GM12891 (cell line): ENCODE measurements at regions not wholly inside any gene's neighbourhood (a gene's known extent, or its start where the extent isn't known, plus 50 kb on each side); places are given as distances from the start of the nearest gene placed in this dataset.

Experiments
- DNase-seq: peaks from one replicate; pipeline ENCODE4 v3.0.0; 2011; ENCODE audit warnings: low spot score; ENCODE audit not compliant: insufficient read length
- FAIRE-seq: peaks from 2 replicates; lab custom pipeline; 2011; peaks lifted over from hg19 to GRCh38; lab: Jason Lieb, UNC
- PAX5 ChIP-seq: IDR thresholded peaks from 2 replicates; pipeline ENCODE4 v1.6.1; 2011; ENCODE audit warnings: low read length, moderate library complexity, mild to moderate bottlenecking; ENCODE audit not compliant: insufficient read depth, severe bottlenecking
- POLR2A ChIP-seq: IDR thresholded peaks from 2 replicates; pipeline ENCODE4 v1.6.1; 2011; ENCODE audit warnings: low read depth, low read length, control low read depth
- POLR2AphosphoS5 ChIP-seq: IDR thresholded peaks from 2 replicates; pipeline ENCODE4 v1.6.1; 2011; ENCODE audit warnings: low read depth, low read length, control low read depth
- POU2F2 ChIP-seq: IDR thresholded peaks from 2 replicates; pipeline ENCODE4 v1.6.1; 2011; ENCODE audit warnings: low read depth, mild to moderate bottlenecking, control low read depth, low read length, moderate library complexity
- SPI1 ChIP-seq: IDR thresholded peaks from 2 replicates; pipeline ENCODE4 v1.6.1; 2011; ENCODE audit warnings: low read depth, low read length, control low read depth
- TAF1 ChIP-seq: IDR thresholded peaks from 2 replicates; pipeline ENCODE4 v1.6.1; 2011; ENCODE audit warnings: low read depth, low read length, control low read depth

DNA sequence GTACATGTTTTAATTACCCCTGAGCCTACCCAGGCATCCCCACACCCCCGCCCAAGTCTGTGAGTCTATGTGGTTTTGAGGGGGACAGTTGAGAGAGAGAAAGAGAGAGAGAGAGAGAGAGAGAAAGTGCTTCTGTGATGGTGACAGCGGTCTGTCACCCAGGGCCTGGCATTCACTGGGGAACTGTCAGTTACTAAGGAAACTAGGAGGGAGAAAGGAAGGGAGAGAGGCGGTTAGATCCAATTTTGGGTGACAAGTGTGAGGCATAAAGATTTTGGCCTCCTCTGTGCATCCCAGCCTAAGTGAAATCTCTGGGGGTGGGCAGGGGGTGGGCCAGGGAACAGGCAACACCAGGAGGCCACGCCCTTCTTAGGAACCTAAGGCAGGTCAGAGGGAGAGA lies 498.3 kb downstream of the BUD13 start:
- TF ChIP-seq PAX5 (no peak), POU2F2 (no peak), TAF1 (no peak), SPI1 (no peak), POLR2AphosphoS5 (no peak), POLR2A (no peak)
- FAIRE-seq (no peak), DNase-seq (no peak)

GRCh38 chr11:116272181-116272789 lies 500.5 kb downstream of the BUD13 start:
- no peak for FAIRE-seq
- DNase-seq = no peak
- TF ChIP-seq TAF1 = no peak
- TF ChIP-seq POLR2A = no peak
- TF ChIP-seq POLR2AphosphoS5 = no peak
- no peak for TF ChIP-seq PAX5
- TF ChIP-seq SPI1 = no peak
- no peak for TF ChIP-seq POU2F2

GRCh38 chr11:116271479-116271878 lies 501.3 kb downstream of the BUD13 start:
- TF ChIP-seq TAF1 = no peak
- FAIRE-seq (no peak), DNase-seq (no peak)

DNA sequence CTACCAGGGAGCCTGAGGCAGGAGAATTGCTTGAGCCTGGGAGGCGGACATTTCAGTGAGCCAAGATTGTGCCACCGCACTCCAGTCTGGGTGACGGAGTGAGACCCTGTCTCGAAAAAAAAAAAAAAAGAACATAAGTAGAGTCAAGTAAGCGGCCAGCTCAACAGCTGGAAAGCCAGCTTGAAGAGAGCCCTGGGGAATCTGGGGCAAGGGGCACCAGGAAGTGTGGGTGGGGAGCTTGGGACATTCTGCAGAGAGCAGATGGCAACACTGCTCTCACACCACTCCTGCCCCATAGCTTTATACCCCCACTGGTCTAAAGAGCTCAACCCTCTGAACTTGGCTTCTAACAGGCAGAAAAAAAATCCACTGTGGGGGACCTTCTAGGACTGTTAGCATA lies 505.6 kb downstream of the BUD13 start:
- FAIRE-seq (no peak), DNase-seq (no peak)
- TF ChIP-seq PAX5 = no peak
- no peak for TF ChIP-seq TAF1

GRCh38 chr11:116263770-116264169 lies 509.0 kb downstream of the BUD13 start:
- TF ChIP-seq POU2F2 (no peak), SPI1 (no peak), POLR2A (no peak), TAF1 (no peak), POLR2AphosphoS5 (no peak), PAX5 (no peak)
- FAIRE-seq = no peak
- DNase-seq = no peak

- DNase-seq = no peak
- TF ChIP-seq POLR2A (no peak), PAX5 (no peak), POU2F2 (no peak), POLR2AphosphoS5 (no peak), SPI1 (no peak), TAF1 (no peak)
- FAIRE-seq = no peak
Measured at GRCh38 chr11:116263019-116263418, 509.8 kb downstream of the BUD13 start.

DNA sequence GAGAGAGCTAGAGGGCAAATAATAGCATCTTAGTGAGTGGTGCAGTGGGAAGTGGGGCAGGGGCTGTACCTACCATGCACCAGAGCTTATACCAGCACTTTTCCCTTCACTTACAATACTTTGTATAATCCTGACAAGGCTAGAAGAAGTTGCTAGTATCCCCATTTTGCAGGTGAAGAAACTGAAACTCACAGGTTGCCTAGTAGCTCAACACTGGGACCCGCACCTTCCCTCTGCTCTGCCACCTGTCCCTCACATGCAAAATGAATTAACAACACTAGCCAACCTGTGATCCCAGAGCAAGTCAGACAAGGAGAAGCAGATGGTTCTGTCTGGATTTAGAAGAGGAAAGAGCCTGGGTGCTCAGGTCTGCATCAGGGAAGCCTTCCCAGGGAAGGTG lies 510.4 kb downstream of the BUD13 start:
- DNase-seq (no peak), FAIRE-seq (no peak)
- TF ChIP-seq POLR2A (no peak), POLR2AphosphoS5 (no peak), PAX5 (no peak), TAF1 (no peak), POU2F2 (no peak), SPI1 (no peak)

DNA sequence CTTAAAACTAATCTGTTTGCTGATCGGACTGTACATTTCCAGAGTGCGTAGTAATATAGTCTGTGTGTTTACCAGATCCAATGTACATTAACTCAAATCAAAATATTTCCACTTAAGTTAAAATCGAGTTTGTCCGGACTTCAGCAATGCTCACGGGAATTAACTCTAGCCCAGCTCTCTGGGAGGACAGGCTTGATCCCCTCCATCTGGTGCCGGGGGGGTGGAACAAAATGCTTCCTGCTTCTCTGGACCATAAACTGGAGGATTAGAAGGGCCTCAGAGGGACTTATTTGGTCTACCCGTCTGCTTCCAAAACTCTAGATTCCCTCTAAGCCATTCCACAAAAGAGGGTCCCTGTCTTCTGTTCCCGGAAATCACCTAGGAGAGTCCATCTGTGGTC lies 511.2 kb downstream of the BUD13 start:
- FAIRE-seq (no peak), DNase-seq (no peak)

GRCh38 chr11:116258821-116259220 lies 514.0 kb downstream of the BUD13 start:
- TF ChIP-seq POLR2A (no peak), POLR2AphosphoS5 (no peak), TAF1 (no peak)
- no peak for DNase-seq
- FAIRE-seq = no peak

More for the DNA sequence above, 511.2 kb downstream of the BUD13 start:
- TF ChIP-seq SPI1 (no peak), POLR2A (no peak), POU2F2 (no peak), TAF1 (no peak), PAX5 (no peak), POLR2AphosphoS5 (no peak)

GRCh38 chr11:116257883-116258282 lies 514.9 kb downstream of the BUD13 start:
- FAIRE-seq = no peak
- DNase-seq = no peak
- TF ChIP-seq SPI1 = no peak
- no peak for TF ChIP-seq PAX5
- no peak for TF ChIP-seq POLR2AphosphoS5
- no peak for TF ChIP-seq POU2F2
- no peak for TF ChIP-seq POLR2A
- TF ChIP-seq TAF1 = no peak

- TF ChIP-seq POLR2A (no peak), SPI1 (no peak), PAX5 (no peak), TAF1 (no peak), POU2F2 (no peak), POLR2AphosphoS5 (no peak)
- FAIRE-seq = peak; percentile 60
- no peak for DNase-seq
Measured at GRCh38 chr11:116257092-116257491, 515.7 kb downstream of the BUD13 start.

DNA sequence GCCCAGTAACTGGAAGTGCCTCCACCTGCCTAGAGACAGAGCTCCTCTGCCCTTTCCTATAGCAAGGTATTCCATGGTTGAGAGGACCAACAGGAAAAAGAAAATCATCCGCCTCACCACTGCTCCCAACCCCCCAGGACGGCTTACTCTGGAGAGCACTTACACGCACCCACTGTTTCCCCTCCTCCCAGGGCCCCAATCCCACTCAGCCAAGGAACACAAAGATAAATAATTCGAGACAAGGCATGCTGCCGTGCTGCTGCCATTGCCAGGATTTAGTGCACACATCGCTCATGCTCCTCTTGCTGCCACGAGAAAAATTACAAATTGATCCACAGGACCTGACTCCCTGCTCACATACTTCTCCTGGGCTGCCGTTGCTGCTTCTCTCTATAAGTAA lies 516.6 kb downstream of the BUD13 start:
- DNase-seq (no peak), FAIRE-seq (no peak)
- TF ChIP-seq POLR2A = no peak
- no peak for TF ChIP-seq SPI1
